Activated CD4-positive, alpha-beta T cell treated with anti-CD3 and anti-CD28 coated beads, Interleukin-2, amount 50 U/mL, for 48 hours (primary cell): ENCODE measurements at regions not wholly inside any gene's neighbourhood (a gene's known extent, or its start where the extent isn't known, plus 50 kb on each side); places are given as distances from the start of the nearest gene placed in this dataset.
A peak's percentile ranks its signal among the peaks of the same experiment; 100 is the strongest.

Experiments
- DNase-seq, 2 experiments: peaks; one replicate each; pipeline ENCODE4 v3.0.0-alpha.2; 2020

GRCh38 chr7:132733860-132734259 is 157.6 kb upstream of the PLXNA4 start:
- DNase-seq = no peak

DNA sequence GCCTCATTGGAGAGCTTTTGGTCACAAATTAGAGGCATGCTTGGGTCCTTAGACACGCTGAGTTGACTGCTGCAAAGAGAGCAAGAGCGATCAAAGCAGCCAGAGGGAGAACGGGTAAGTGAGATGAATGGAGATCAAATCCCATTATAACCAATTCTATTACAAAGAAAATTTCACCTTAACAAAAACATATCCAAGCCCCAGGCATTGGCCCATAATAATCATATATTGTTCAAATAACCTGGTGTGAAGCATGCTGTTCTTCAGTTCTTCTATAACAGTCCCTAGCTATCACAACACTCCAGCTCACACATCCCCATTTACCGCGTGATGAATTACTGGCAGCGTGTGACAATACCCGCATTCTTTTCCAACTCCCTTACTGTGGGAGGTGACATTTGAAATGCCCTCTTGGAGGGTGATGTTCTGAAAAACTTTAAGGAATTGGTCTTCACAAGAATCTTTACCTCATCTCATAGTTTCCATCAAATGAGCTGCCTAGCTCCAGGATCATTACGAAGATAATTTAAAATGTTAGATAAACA is 156.1 kb upstream of the PLXNA4 start:
- DNase-seq = no peak

- DNase-seq = no peak
These were observed 153.8 kb upstream of the PLXNA4 start for GRCh38 chr7:132730105-132730504.

GRCh38 chr7:132723506-132724081 is 147.3 kb upstream of the PLXNA4 start:
- DNase-seq = no peak

GRCh38 chr7:132720835-132721234 is 144.6 kb upstream of the PLXNA4 start:
- DNase-seq = no peak

DNA sequence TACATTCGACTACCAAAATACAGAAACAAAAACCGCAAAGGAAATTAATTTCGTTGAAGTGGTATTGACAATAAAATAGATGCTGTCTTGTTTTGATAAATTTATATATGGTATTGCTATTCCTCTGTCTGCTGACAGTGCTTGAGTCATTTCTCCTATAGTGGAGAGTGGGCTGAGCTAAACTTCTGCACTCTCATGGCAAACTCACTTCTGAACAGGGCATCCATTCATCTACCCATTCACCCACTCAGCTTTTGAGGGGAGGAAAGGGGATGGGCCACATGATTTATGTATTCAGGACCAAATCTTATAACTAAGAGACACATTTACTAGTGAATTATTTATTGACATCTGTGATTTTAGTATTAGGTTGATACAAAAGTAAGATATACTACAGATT is 137.6 kb upstream of the PLXNA4 start:
- no peak for DNase-seq

- peak; percentile 9 to 27 for DNase-seq
These were observed 133.8 kb upstream of the PLXNA4 start for GRCh38 chr7:132709971-132710567.

- DNase-seq = no peak
These were observed 132.2 kb upstream of the PLXNA4 start for GRCh38 chr7:132708470-132708869.

GRCh38 chr7:132705146-132705545 is 128.9 kb upstream of the PLXNA4 start:
- DNase-seq = no peak

- no peak for DNase-seq
These were observed 127.5 kb upstream of the PLXNA4 start for GRCh38 chr7:132703742-132704141.

GRCh38 chr7:132697003-132697402 is 120.7 kb upstream of the PLXNA4 start:
- no peak for DNase-seq

DNA sequence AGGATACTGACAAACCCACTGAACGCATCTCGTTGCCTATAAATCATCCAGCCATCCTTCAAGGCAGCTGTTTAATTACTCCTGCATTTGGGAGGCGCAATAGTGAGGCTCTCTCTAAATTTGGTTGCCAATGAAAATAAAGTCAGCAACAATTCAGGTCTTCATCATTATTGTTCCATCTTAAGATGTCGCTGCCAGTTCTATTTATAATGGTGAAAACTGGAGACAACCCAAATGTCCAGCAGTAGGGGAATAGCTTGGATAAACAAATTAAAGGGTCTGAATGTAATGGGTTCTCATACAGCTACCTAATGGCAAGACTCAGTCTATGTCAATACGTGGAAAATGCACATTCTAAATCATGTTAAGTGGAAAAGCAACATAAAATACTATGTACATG is 120.1 kb upstream of the PLXNA4 start:
- no peak for DNase-seq

- DNase-seq = no peak
These were observed 114.9 kb upstream of the PLXNA4 start for GRCh38 chr7:132691201-132691600.

GRCh38 chr7:132690174-132690573 is 113.9 kb upstream of the PLXNA4 start:
- DNase-seq = no peak

- DNase-seq = no peak
These were observed 111.7 kb upstream of the PLXNA4 start for GRCh38 chr7:132687981-132688383.

DNA sequence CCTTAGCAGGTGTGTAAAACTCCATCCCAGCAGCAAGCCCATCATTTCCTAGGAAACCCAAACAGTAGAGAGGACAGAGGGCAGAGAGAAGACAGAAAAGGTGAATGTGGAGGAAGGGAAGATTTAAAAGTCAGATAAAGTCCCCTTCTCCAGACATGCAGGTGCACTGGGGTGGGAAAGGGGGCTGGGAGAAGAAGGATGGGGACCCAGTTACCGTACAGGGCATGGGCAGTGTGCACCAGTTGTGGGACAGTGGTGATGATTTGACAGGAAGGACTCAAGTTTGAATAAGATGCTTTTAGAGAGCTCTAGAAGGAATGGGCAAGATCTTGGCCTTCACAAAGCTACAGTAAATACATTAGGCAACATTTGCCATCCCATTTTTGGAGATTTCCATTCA is 110.7 kb upstream of the PLXNA4 start:
- no peak for DNase-seq

- DNase-seq = no peak
These were observed 109.0 kb upstream of the PLXNA4 start for GRCh38 chr7:132685277-132685676.

- no peak for DNase-seq
These were observed 107.8 kb upstream of the PLXNA4 start for GRCh38 chr7:132683896-132684690.

- no peak for DNase-seq
These were observed 105.7 kb upstream of the PLXNA4 start for GRCh38 chr7:132681951-132682350.

DNA sequence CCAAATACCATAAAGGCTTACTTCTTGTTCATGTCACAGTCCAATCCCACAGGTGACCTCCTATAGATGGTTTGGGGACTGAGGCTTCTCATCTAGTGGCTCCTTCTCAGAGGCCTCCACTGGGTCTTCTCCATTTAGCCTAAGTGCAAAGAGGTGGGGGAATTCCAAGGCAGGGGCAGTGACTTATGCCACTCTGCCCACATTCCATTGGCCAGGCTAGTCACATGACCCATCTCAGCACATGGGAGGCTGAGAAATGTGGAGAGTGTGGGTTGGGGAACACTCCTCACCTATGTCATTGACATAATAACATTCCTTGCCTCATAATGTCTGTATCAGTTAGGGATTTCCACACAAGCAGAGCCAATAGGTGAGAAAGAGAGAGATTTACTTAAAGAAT is 104.3 kb upstream of the PLXNA4 start:
- DNase-seq = peak in 1 of 2 experiments; percentile 8

- DNase-seq = no peak
These were observed 102.4 kb upstream of the PLXNA4 start for GRCh38 chr7:132678656-132679055.

- DNase-seq = no peak
These were observed 101.6 kb upstream of the PLXNA4 start for GRCh38 chr7:132677918-132678317.

DNA sequence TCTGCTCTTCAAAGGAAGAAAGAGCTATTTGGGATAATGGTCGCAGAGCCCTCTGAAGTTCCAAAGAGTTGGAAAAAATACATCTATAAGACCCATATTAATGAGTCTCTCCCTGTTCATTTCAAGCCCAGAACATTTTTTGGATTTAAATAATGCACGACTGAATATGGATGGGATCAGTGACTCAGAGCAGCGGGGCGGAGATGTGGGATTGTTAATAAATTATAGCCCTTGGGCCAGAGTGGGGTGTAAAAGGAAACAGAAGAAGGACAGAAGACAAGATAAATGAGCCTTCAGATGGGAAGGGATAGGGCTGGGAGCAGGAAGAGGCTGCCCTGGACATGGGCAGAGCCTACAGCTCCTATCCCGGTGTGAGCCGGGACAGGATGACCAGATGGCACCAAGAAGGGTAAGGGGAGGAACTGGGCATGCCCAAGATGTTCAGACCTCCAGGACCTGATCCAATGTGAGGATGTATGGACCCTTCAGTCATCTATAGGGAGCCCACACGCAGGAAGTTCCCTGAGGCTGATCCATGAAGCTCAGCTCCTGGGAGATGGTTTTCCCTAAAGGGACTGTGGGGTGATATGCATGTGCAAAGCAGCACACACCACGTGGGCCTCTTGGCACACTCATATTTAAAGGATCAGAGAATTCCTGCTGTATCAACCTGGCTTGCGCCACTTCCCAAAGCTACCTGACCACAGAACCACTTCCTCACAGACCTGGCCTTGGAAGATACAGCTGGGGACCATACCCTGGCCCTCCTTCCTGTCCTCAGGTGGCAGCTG is 96.1 kb upstream of the PLXNA4 start:
- no peak for DNase-seq
